BJ (cell line): ENCODE measurements at regions not wholly inside any gene's neighbourhood (a gene's known extent, or its start where the extent isn't known, plus 50 kb on each side); places are given as distances from the start of the nearest gene placed in this dataset.

ENCODE experiments used
- CTCF ChIA-PET: fragments of 350-600 bp; formaldehyde crosslinking; extraction: SDS; loops from one replicate; lab custom pipeline; 2021; ENCODE audit warnings: antibody characterized with exemption, inconsistent platforms; lab: Yijun Ruan, JAX
- POLR2A ChIA-PET: fragments of 300-600 bp; sonication (Branson Sonifier 250); formaldehyde crosslinking; extraction: SDS; loops from one replicate; lab custom pipeline; 2021; ENCODE audit warnings: antibody characterized with exemption; lab: Charles Lee
- DNase-seq: peaks from one replicate; pipeline ENCODE4 v3.0.0-alpha.2; 2011; ENCODE audit warnings: low read depth
- H3K27me3 ChIP-seq: 2 replicates; pipeline ENCODE4 v1.6.0; 2011; ENCODE audit warnings: low read length; ENCODE audit not compliant: control insufficient read depth, insufficient read depth
- H3K36me3 ChIP-seq: 2 replicates; pipeline ENCODE4 v1.5.1; 2011; ENCODE audit warnings: low read length; ENCODE audit not compliant: control insufficient read depth, insufficient read depth
- H3K4me3 ChIP-seq: 2 replicates; pipeline ENCODE4 v1.5.1; 2011; ENCODE audit warnings: low read depth, mild to moderate bottlenecking, control low read depth, low read length
- CTCF ChIP-seq: IDR thresholded peaks from 2 replicates; pipeline ENCODE4 v1.5.1; 2011; ENCODE audit warnings: low read depth, mild to moderate bottlenecking, control low read depth, inconsistent platforms, low read length, moderate library complexity; ENCODE audit not compliant: insufficient read depth

GRCh38 chr4:96102541-96103026, 262.7 kb downstream of the PDHA2 start:
- Histone ChIP-seq H3K4me3 (no peak overlapping the region), H3K27me3 (no peaks in the 10 kb centered on the region), H3K36me3 (no peaks in the 10 kb centered on the region)
- no peak for TF ChIP-seq CTCF
- CTCF ChIA-PET = no interaction called here
- DNase-seq = no peak
- POLR2A ChIA-PET = no interaction called here

GRCh38 chr4:96103086-96103485, 263.2 kb downstream of the PDHA2 start:
- no peak for DNase-seq
- POLR2A ChIA-PET = no interaction called here
- Histone ChIP-seq H3K36me3 (no peaks in the 10 kb centered on the region), H3K27me3 (no peaks in the 10 kb centered on the region), H3K4me3 (no peak overlapping the region)
- TF ChIP-seq CTCF = no peak
- CTCF ChIA-PET = no interaction called here

GRCh38 chr4:96108146-96108545, 268.3 kb downstream of the PDHA2 start:
- TF ChIP-seq CTCF = no peak
- CTCF ChIA-PET = no interaction called here
- DNase-seq = no peak
- no peak overlapping the region for H3K4me3 ChIP-seq
- H3K36me3 ChIP-seq = no peaks in the 10 kb centered on the region
- POLR2A ChIA-PET = no interaction called here
- H3K27me3 ChIP-seq = no peaks in the 10 kb centered on the region

- no peaks in the 10 kb centered on the region for H3K27me3 ChIP-seq
- no peak overlapping the region for H3K4me3 ChIP-seq
- no peak for TF ChIP-seq CTCF
- ChIA-PET CTCF (no interaction called here), POLR2A (no interaction called here)
- no peak for DNase-seq
- H3K36me3 ChIP-seq = no peaks in the 10 kb centered on the region
These were observed 272.7 kb downstream of the PDHA2 start for GRCh38 chr4:96112631-96113030.

- TF ChIP-seq CTCF = no peak
- Histone ChIP-seq H3K27me3 (no peaks in the 10 kb centered on the region), H3K4me3 (no peak overlapping the region), H3K36me3 (no peaks in the 10 kb centered on the region)
- no peak for DNase-seq
- ChIA-PET CTCF (no interaction called here), POLR2A (no interaction called here)
These were observed 280.3 kb downstream of the PDHA2 start for GRCh38 chr4:96120206-96120605.
